WTC11 (cell line): ENCODE measurements at regions not wholly inside any gene's neighbourhood (a gene's known extent, or its start where the extent isn't known, plus 50 kb on each side); places are given as distances from the start of the nearest gene placed in this dataset.

Source experiments
- CREB1 ChIP-seq: sonication (generic); formaldehyde crosslinking; IDR thresholded peaks from 2 replicates; pipeline ENCODE4 v1.8.0; 2023; ENCODE audit warnings: mild to moderate bottlenecking, missing genetic modification reagents
- ELF4 ChIP-seq: sonication (generic); formaldehyde crosslinking; IDR thresholded peaks from 2 replicates; pipeline ENCODE4 v1.8.1; 2022; ENCODE audit warnings: low read depth, mild to moderate bottlenecking, moderate library complexity, missing genetic modification reagents
- MXD4 ChIP-seq: fragments of 250-450 bp; sonication (Bioruptor Pico); IDR thresholded peaks from 2 replicates; pipeline ENCODE4 v1.8.0; 2021; ENCODE audit warnings: mild to moderate bottlenecking, moderate library complexity, borderline replicate concordance
- NFYB ChIP-seq: sonication (generic); formaldehyde crosslinking; conservative IDR thresholded peaks from 2 replicates; pipeline ENCODE4 v1.8.0; 2022; ENCODE audit warnings: low read depth, missing genetic modification reagents
- ZBTB21 ChIP-seq: sonication (generic); formaldehyde crosslinking; IDR thresholded peaks from 2 replicates; pipeline ENCODE4 v1.8.1; 2023; ENCODE audit warnings: mild to moderate bottlenecking, missing genetic modification reagents, borderline replicate concordance
- TF ChIP-seq, protein P1 (sequence below): fragments of 200-600 bp; IDR thresholded peaks from 2 replicates; pipeline ENCODE4 v1.8.0; 2022; ENCODE audit warnings: antibody characterized with exemption
- TF ChIP-seq, protein P2 (sequence below): sonication (generic); formaldehyde crosslinking; IDR thresholded peaks from 2 replicates; pipeline ENCODE4 v1.8.0; 2022; ENCODE audit warnings: mild to moderate bottlenecking, missing genetic modification reagents
- TF ChIP-seq, protein P3 (sequence below): sonication (generic); formaldehyde crosslinking; IDR thresholded peaks from 2 replicates; pipeline ENCODE4 v1.8.1; 2022; ENCODE audit warnings: low read depth, mild to moderate bottlenecking, moderate library complexity, missing genetic modification reagents, borderline replicate concordance
- TF ChIP-seq, protein P4 (sequence below): sonication (generic); formaldehyde crosslinking; IDR thresholded peaks from 2 replicates; pipeline ENCODE4 v1.8.0; 2022; ENCODE audit warnings: mild to moderate bottlenecking, missing genetic modification reagents
- TF ChIP-seq, protein P5 (sequence below): sonication (generic); formaldehyde crosslinking; IDR thresholded peaks from 2 replicates; pipeline ENCODE4 v1.8.0; 2022; ENCODE audit warnings: mild to moderate bottlenecking, missing genetic modification reagents
- TF ChIP-seq, protein P6 (sequence below): sonication (generic); formaldehyde crosslinking; IDR thresholded peaks from 2 replicates; pipeline ENCODE4 v1.8.0; 2022; ENCODE audit warnings: missing genetic modification reagents

DNA sequence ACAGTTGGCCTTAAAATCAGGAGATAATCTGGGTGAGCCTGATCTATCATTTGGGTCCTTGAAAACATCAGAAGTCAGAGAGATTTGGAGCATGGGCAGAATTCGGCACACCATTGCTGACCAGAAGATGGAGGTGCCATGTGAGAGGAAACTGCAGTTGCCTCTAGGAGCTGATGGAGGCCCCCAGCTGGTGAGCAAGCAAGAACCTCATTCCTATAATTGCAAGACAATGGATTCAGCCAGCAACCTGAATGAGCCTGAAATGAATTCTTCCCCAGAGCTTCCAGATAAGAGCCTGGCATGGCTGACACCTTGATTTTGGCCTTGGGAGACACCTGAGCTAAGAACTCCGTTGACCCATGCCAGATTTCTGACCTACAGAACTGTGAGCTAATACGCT, 76.3 kb upstream of the FYN start:
- TF ChIP-seq, protein P1, sequence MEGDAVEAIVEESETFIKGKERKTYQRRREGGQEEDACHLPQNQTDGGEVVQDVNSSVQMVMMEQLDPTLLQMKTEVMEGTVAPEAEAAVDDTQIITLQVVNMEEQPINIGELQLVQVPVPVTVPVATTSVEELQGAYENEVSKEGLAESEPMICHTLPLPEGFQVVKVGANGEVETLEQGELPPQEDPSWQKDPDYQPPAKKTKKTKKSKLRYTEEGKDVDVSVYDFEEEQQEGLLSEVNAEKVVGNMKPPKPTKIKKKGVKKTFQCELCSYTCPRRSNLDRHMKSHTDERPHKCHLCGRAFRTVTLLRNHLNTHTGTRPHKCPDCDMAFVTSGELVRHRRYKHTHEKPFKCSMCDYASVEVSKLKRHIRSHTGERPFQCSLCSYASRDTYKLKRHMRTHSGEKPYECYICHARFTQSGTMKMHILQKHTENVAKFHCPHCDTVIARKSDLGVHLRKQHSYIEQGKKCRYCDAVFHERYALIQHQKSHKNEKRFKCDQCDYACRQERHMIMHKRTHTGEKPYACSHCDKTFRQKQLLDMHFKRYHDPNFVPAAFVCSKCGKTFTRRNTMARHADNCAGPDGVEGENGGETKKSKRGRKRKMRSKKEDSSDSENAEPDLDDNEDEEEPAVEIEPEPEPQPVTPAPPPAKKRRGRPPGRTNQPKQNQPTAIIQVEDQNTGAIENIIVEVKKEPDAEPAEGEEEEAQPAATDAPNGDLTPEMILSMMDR: no peak
- TF ChIP-seq CREB1 (CRISPR knock-in tag): no peak
- TF ChIP-seq MXD4 (CRISPR knock-in tag): no peak
- TF ChIP-seq, protein P2, sequence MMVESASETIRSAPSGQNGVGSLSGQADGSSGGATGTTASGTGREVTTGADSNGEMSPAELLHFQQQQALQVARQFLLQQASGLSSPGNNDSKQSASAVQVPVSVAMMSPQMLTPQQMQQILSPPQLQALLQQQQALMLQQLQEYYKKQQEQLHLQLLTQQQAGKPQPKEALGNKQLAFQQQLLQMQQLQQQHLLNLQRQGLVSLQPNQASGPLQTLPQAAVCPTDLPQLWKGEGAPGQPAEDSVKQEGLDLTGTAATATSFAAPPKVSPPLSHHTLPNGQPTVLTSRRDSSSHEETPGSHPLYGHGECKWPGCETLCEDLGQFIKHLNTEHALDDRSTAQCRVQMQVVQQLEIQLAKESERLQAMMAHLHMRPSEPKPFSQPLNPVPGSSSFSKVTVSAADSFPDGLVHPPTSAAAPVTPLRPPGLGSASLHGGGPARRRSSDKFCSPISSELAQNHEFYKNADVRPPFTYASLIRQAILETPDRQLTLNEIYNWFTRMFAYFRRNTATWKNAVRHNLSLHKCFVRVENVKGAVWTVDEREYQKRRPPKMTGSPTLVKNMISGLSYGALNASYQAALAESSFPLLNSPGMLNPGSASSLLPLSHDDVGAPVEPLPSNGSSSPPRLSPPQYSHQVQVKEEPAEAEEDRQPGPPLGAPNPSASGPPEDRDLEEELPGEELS (CRISPR knock-in tag): no peak
- TF ChIP-seq, protein P3, sequence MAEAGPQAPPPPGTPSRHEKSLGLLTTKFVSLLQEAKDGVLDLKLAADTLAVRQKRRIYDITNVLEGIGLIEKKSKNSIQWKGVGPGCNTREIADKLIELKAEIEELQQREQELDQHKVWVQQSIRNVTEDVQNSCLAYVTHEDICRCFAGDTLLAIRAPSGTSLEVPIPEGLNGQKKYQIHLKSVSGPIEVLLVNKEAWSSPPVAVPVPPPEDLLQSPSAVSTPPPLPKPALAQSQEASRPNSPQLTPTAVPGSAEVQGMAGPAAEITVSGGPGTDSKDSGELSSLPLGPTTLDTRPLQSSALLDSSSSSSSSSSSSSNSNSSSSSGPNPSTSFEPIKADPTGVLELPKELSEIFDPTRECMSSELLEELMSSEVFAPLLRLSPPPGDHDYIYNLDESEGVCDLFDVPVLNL (CRISPR knock-in tag): no peak
- TF ChIP-seq, protein P4, sequence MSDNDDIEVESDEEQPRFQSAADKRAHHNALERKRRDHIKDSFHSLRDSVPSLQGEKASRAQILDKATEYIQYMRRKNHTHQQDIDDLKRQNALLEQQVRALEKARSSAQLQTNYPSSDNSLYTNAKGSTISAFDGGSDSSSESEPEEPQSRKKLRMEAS (CRISPR knock-in tag): no peak
- no peak for TF ChIP-seq ZBTB21 (CRISPR knock-in tag)
- TF ChIP-seq ELF4 (CRISPR knock-in tag): no peak
- TF ChIP-seq, protein P5, sequence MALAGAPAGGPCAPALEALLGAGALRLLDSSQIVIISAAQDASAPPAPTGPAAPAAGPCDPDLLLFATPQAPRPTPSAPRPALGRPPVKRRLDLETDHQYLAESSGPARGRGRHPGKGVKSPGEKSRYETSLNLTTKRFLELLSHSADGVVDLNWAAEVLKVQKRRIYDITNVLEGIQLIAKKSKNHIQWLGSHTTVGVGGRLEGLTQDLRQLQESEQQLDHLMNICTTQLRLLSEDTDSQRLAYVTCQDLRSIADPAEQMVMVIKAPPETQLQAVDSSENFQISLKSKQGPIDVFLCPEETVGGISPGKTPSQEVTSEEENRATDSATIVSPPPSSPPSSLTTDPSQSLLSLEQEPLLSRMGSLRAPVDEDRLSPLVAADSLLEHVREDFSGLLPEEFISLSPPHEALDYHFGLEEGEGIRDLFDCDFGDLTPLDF (CRISPR knock-in tag): no peak
- no peak for TF ChIP-seq NFYB (CRISPR knock-in tag)
- TF ChIP-seq, protein P6, sequence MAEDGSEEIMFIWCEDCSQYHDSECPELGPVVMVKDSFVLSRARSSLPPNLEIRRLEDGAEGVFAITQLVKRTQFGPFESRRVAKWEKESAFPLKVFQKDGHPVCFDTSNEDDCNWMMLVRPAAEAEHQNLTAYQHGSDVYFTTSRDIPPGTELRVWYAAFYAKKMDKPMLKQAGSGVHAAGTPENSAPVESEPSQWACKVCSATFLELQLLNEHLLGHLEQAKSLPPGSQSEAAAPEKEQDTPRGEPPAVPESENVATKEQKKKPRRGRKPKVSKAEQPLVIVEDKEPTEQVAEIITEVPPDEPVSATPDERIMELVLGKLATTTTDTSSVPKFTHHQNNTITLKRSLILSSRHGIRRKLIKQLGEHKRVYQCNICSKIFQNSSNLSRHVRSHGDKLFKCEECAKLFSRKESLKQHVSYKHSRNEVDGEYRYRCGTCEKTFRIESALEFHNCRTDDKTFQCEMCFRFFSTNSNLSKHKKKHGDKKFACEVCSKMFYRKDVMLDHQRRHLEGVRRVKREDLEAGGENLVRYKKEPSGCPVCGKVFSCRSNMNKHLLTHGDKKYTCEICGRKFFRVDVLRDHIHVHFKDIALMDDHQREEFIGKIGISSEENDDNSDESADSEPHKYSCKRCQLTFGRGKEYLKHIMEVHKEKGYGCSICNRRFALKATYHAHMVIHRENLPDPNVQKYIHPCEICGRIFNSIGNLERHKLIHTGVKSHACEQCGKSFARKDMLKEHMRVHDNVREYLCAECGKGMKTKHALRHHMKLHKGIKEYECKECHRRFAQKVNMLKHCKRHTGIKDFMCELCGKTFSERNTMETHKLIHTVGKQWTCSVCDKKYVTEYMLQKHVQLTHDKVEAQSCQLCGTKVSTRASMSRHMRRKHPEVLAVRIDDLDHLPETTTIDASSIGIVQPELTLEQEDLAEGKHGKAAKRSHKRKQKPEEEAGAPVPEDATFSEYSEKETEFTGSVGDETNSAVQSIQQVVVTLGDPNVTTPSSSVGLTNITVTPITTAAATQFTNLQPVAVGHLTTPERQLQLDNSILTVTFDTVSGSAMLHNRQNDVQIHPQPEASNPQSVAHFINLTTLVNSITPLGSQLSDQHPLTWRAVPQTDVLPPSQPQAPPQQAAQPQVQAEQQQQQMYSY (CRISPR knock-in tag): no peak
